PC-9 (cell line): ENCODE measurements at regions not wholly inside any gene's neighbourhood (a gene's known extent, or its start where the extent isn't known, plus 50 kb on each side); places are given as distances from the start of the nearest gene placed in this dataset.

ENCODE experiments used
- BruUV-seq: library from RNA; stranded (reverse); fragments of 400-500 nt; replicated peaks from 2 replicates; lab custom pipeline; 2021; lab: Mats Ljungman, UMichigan
- CTCF ChIA-PET: fragments of 300-600 bp; sonication (Branson Sonifier 250); formaldehyde crosslinking; loops from one replicate; lab custom pipeline; 2022; ENCODE audit warnings: antibody characterized with exemption; lab: Charles Lee
- POLR2A ChIA-PET: fragments of 300-600 bp; sonication (Branson Sonifier 250); formaldehyde crosslinking; loops from one replicate; lab custom pipeline; 2022; ENCODE audit warnings: antibody characterized with exemption; ENCODE audit not compliant: unreplicated experiment; lab: Charles Lee
- DNase-seq, 2 experiments: peaks; one replicate each; pipeline versions ENCODE4 v3.0.0 to v3.0.0-alpha.2; 2015 to 2022; ENCODE audit warnings: mixed read lengths in 1 of 2
- H2AFZ ChIP-seq: fragments of 200-600 bp; sonication (generic); 2 replicates; pipeline ENCODE4 v1.8.1; 2017; ENCODE audit warnings: antibody characterized with exemption
- H3F3A ChIP-seq: fragments of 200-600 bp; sonication (generic); 2 replicates; pipeline ENCODE4 v1.8.1; 2017; ENCODE audit warnings: antibody characterized with exemption, mild to moderate bottlenecking, low read depth; ENCODE audit not compliant: insufficient read depth
- H3K27ac ChIP-seq: fragments of 200-600 bp; sonication (generic); 2 replicates; pipeline ENCODE4 v1.6.1; 2016; ENCODE audit warnings: mixed run types
- H3K27me3 ChIP-seq: fragments of 200-600 bp; sonication (generic); 2 replicates; pipeline ENCODE4 v1.6.1; 2016; ENCODE audit warnings: low read depth, mixed run types; ENCODE audit not compliant: insufficient read depth
- H3K36me3 ChIP-seq: fragments of 200-600 bp; sonication (generic); 2 replicates; pipeline ENCODE4 v1.6.1; 2016; ENCODE audit warnings: low read depth, mixed run types
- H3K4me1 ChIP-seq: fragments of 200-600 bp; sonication (generic); replicated peaks from 2 replicates; pipeline ENCODE4 v1.6.1; 2016; ENCODE audit warnings: mixed run types; ENCODE audit not compliant: insufficient read depth
- H3K4me2 ChIP-seq: fragments of 200-600 bp; sonication (generic); 2 replicates; pipeline ENCODE4 v1.6.1; 2017; ENCODE audit warnings: mixed run types
- H3K4me3 ChIP-seq: fragments of 200-600 bp; sonication (generic); 2 replicates; pipeline ENCODE4 v1.6.1; 2016; ENCODE audit warnings: mixed run types
- H3K79me2 ChIP-seq: fragments of 200-600 bp; sonication (generic); 2 replicates; pipeline ENCODE4 v1.6.1; 2017; ENCODE audit warnings: low read depth, mixed run types
- H3K9me2 ChIP-seq: fragments of 200-600 bp; sonication (generic); 2 replicates; pipeline ENCODE4 v1.8.1; 2017; ENCODE audit warnings: mild to moderate bottlenecking; ENCODE audit not compliant: insufficient read depth
- H3K9me3 ChIP-seq: fragments of 200-600 bp; sonication (generic); 2 replicates; pipeline ENCODE4 v1.8.1; 2016; ENCODE audit warnings: low read depth; ENCODE audit not compliant: insufficient read depth
- H4K20me1 ChIP-seq: fragments of 200-600 bp; sonication (generic); 2 replicates; pipeline ENCODE4 v1.8.1; 2017; ENCODE audit not compliant: insufficient read depth
- EZH2 ChIP-seq: fragments of 200-600 bp; sonication (generic); IDR thresholded peaks from 2 replicates; pipeline ENCODE4 v1.8.0; 2017; ENCODE audit warnings: antibody characterized with exemption, low read depth
- intact Hi-C: fragments of 100-400 bp; cut with micrococcal nuclease; formaldehyde crosslinking; loops from one replicate; pipeline ENCODE4 v1.10.0; 2022; ENCODE audit not compliant: unreplicated experiment
- TF ChIP-seq, protein P1 (sequence below): fragments of 200-600 bp; sonication (generic); conservative IDR thresholded peaks from 2 replicates; pipeline ENCODE4 v1.6.1; 2017; ENCODE audit warnings: mixed run types, antibody characterized with exemption, mild to moderate bottlenecking, moderate library complexity

DNA sequence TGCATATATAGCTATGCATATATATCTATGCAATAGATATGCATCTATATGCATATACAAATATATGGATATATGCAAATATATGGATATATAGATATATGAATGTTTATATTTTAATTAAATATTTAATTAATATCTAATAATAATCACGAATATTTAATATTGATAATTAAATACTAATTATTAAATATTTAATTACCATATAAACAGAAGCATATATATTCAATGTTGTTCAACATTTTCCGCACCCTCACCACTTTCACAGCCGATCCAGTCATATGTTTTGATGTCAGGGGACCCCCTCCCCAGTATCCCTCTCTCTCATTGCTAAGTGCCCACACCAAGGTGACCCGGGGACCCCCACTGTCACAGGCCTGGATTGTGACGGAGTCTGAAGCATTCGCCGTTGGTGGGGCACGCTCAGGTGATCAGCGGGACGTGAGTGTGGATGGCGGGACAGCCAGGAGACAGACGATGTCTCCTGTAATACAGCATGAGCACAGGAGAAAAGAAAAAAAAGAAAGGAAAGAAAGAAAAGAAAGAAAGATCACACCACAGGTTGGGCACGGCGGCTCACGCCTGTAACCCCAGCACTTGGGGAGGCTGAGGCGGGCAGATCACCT, 199.7 kb downstream of the CRLF2 start:
- no peak overlapping the region for H3K4me2 ChIP-seq
- no peaks in the 10 kb centered on the region for H3K9me3 ChIP-seq
- H3K9me2 ChIP-seq, result no peaks in the 10 kb centered on the region
- TF ChIP-seq EZH2, result no peak
- TF ChIP-seq, protein P1, sequence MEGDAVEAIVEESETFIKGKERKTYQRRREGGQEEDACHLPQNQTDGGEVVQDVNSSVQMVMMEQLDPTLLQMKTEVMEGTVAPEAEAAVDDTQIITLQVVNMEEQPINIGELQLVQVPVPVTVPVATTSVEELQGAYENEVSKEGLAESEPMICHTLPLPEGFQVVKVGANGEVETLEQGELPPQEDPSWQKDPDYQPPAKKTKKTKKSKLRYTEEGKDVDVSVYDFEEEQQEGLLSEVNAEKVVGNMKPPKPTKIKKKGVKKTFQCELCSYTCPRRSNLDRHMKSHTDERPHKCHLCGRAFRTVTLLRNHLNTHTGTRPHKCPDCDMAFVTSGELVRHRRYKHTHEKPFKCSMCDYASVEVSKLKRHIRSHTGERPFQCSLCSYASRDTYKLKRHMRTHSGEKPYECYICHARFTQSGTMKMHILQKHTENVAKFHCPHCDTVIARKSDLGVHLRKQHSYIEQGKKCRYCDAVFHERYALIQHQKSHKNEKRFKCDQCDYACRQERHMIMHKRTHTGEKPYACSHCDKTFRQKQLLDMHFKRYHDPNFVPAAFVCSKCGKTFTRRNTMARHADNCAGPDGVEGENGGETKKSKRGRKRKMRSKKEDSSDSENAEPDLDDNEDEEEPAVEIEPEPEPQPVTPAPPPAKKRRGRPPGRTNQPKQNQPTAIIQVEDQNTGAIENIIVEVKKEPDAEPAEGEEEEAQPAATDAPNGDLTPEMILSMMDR, result no peak
- H3K4me3 ChIP-seq, result no peak overlapping the region
- CTCF ChIA-PET, result no interaction called here
- H2AFZ ChIP-seq, result no peak overlapping the region
- H3K36me3 ChIP-seq, result no peaks in the 10 kb centered on the region
- no peak overlapping the region for H3K27ac ChIP-seq
- H3K4me1 ChIP-seq, result no peaks in the 10 kb centered on the region
- H3K79me2 ChIP-seq, result no peaks in the 10 kb centered on the region
- BruUV-seq, result no TSS peak
- no peaks in the 10 kb centered on the region for H4K20me1 ChIP-seq
- H3K27me3 ChIP-seq, result peaks cover 4% of the 10 kb centered on the region; the same call in 1 of the 2 replicates
- intact Hi-C loops, result no loop called here
- no peaks in the 10 kb centered on the region for H3F3A ChIP-seq
- no peak for DNase-seq
- POLR2A ChIA-PET, result no interaction called here

DNA sequence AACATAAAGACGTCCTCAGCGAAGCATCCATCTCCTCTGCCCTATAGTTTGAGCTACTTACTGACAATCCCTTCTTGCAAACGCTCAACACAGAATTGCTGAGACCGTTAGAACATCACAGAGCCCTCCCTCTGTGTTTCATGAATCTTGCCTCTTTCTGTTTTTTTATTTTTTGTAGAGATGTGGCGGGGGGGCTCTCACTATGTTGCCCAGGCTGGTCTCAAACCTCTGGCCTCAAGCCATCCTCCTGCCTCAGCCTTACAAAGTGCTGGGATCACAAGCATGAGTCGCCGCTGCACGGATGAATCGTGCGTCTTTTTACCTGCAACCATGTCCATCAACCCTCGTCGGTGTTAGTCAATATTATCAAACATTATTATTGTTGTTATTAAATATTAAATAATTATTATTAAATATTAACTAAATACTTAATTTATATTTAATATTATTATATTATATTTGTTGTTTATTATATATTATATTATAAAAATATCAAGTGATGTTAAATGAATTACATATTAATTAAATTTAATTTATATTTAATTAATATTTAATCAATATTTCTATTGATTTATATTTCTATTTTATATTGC, 200.7 kb downstream of the CRLF2 start:
- POLR2A ChIA-PET, result no interaction called here
- CTCF ChIA-PET, result no interaction called here

DNA sequence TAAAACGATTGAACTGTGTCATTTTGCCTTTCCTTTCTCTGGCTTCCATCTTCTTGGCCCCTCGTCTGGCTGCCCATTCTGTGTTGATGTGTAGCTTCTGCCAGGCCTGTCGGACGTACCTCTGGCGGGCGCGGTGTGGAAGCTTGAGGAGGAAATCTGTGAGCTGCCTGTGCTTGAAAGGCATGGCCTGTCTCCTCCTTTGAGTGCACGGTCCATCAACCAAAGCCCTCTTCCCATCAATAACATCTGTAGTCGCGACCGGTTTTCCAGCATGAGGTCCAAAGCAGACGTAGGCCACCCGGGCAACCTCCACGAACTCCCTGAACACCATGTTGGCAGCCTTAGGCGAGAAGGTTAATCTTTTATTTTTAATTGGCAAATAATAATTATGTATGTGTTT, 202.7 kb downstream of the CRLF2 start:
- H3K4me1 ChIP-seq, result no peaks in the 10 kb centered on the region
- no peaks in the 10 kb centered on the region for H3F3A ChIP-seq
- POLR2A ChIA-PET, result no interaction called here
- H4K20me1 ChIP-seq, result no peaks in the 10 kb centered on the region
- no peaks in the 10 kb centered on the region for H3K36me3 ChIP-seq
- no peak for DNase-seq
- no TSS peak for BruUV-seq
- H3K9me3 ChIP-seq, result no peaks in the 10 kb centered on the region
- CTCF ChIA-PET, result no interaction called here
- no peak for TF ChIP-seq EZH2
- TF ChIP-seq, protein P1, result no peak
- no peak overlapping the region for H2AFZ ChIP-seq
- H3K4me3 ChIP-seq, result no peak overlapping the region
- H3K27me3 ChIP-seq, result no peaks in the 10 kb centered on the region; the same call in 1 of the 2 replicates
- H3K9me2 ChIP-seq, result no peaks in the 10 kb centered on the region
- intact Hi-C loops, result no loop called here
- H3K4me2 ChIP-seq, result no peak overlapping the region
- H3K79me2 ChIP-seq, result no peaks in the 10 kb centered on the region
- no peak overlapping the region for H3K27ac ChIP-seq

More for the DNA sequence above, 200.7 kb downstream of the CRLF2 start:
- intact Hi-C loops, result no loop called here
- Histone ChIP-seq H3F3A (no peaks in the 10 kb centered on the region), H3K36me3 (no peaks in the 10 kb centered on the region), H3K79me2 (no peaks in the 10 kb centered on the region), H4K20me1 (no peaks in the 10 kb centered on the region), H3K4me1 (no peaks in the 10 kb centered on the region), H3K4me3 (no peak overlapping the region), H3K27ac (no peak overlapping the region), H3K9me2 (no peaks in the 10 kb centered on the region), H3K27me3 (no peaks in the 10 kb centered on the region; the same call in 1 of the 2 replicates), H3K9me3 (no peaks in the 10 kb centered on the region), H2AFZ (no peak overlapping the region), H3K4me2 (no peak overlapping the region)
- no TSS peak for BruUV-seq
- TF ChIP-seq, protein P1, result no peak
- no peak for TF ChIP-seq EZH2
- no peak for DNase-seq
